HG02852 (cell line): ENCODE measurements at regions not wholly inside any gene's neighbourhood (a gene's known extent, or its start where the extent isn't known, plus 50 kb on each side); places are given as distances from the start of the nearest gene placed in this dataset.
"Not testable (repeated sequence)": the region's sequence is repeated elsewhere in the genome, so short reads cannot be mapped to it uniquely, and the experiment has no call there.

Experiments
- ATAC-seq: cut with Tn5 transposase; IDR thresholded peaks from one replicate; pipeline ENCODE4 v1.9.1; 2021; ENCODE audit warnings: mild to moderate bottlenecking, moderate library complexity; ENCODE audit not compliant: unreplicated experiment

- no peak for ATAC-seq
Measured at GRCh38 chr16:61024180-61024900, 1011.9 kb downstream of the CDH8 start.

DNA sequence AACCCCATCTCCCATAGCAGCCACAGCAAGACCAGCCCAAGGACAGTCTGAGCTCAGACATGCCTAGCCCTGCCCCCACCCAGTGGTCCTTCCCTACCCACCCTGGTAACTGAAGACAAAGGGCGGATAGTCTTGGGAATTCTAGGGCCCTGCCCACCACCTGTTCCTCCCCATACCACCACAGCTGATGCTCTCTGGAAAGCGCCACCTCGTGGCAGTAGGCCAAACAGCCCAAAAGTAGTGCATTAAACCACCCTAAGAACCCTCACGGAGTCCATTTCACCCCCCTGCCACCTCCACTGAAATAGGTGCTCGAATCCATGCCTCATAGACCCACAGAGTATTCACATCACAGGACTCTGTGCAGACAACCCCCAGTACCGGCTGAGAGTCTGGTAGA is 1021.4 kb downstream of the CDH8 start:
- ATAC-seq: no peak

DNA sequence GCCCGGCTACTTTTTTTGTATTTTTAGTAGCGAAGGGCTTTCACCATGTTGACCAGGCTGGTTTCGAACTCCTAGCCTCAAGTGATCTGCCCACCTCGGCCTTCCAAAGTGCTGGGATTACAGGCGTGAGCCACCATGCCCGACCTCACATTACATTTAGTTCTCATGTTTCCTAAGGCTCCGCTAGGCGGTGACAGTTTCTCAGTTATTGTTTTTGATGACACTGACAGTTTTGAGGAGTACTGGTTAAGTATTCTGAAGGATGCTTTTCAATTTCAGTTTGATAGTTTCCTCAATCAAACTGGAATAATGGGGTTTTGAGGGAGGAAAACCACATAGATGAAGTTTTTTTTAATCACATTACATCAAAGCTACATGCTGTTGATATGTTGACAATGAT is 1028.5 kb downstream of the CDH8 start:
- ATAC-seq: no peak

DNA sequence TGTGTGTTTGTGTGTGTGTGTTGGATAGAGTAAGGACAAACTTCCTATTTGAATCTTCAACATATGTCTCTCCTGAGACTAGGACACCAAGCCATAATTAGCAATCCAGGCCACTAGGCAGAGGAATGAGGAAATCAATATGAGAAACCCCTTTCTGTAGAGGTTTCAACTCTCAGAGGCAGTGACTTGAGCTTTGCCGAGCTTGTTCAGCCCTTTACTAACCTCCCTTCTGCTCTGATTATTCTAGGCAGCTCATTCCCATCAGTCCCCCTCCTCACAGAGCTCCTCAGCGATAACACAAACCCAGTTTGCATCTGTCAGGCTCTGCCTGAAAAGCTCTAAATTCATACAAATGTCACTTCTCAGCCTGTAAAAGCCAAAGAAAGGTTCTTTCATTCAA is 1030.3 kb downstream of the CDH8 start:
- ATAC-seq: no peak

DNA sequence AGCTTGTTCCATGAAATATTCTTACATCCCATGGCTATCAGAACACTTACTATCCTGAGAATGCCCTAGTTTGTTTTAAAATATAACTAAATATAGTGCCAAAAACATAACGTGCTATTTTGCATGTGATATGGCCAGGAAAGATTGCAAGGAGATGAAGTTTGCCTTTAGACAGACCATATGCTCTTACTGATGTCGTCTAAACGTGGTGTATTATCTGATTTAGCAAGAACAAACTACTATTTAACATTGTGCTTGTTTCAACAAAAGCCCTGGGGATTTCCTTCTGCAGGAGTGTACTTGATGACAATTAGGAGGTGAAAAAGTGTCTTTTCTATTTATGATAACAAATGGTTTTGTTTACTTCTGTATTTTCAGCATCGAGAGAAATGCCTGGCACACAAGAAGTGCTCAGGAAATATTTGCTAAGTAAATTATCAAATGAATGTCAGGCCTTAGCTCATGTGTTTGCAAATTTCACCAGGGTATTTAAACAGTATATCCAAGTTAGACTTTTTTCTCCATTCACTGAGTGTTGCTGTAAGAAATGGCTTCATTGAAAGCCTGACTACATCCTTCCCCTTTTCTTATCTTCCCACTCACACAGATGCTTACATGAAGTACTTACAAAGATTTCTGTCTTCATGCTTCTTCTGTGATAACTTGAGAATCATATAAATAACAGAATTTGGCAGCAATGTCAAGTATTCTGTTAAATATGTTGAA is 1033.6 kb downstream of the CDH8 start:
- ATAC-seq: no peak

GRCh38 chr16:60991886-60992285 is 1044.4 kb downstream of the CDH8 start:
- ATAC-seq: no peak

DNA sequence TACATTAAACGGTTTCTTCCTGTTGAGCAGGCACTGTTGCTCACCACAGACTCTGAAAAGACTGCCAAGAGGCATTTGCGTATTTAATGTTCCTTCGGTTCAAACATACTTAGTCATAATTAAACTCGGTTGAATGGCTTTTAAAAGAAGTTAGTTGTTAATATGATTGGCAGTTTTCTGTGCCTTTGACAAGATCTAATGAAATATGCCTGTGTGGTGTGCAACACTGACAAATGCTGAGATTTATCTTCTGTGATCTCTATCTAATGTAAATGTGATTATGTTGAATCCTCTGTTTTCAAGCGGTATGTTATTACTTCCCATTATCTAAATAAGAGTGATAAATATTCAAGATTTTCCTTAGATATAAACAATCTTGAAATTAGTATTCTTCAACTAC is 1046.6 kb downstream of the CDH8 start:
- no peak for ATAC-seq

- no peak for ATAC-seq
Measured at GRCh38 chr16:60979119-60979518, 1057.1 kb downstream of the CDH8 start.

GRCh38 chr16:60949800-60950199 is 1086.4 kb downstream of the CDH8 start:
- no peak for ATAC-seq

- ATAC-seq: no peak
Measured at GRCh38 chr16:60945225-60945624, 1091.0 kb downstream of the CDH8 start.

- ATAC-seq: not testable (repeated sequence)
Measured at GRCh38 chr16:60936189-60936588, 1100.0 kb downstream of the CDH8 start.

DNA sequence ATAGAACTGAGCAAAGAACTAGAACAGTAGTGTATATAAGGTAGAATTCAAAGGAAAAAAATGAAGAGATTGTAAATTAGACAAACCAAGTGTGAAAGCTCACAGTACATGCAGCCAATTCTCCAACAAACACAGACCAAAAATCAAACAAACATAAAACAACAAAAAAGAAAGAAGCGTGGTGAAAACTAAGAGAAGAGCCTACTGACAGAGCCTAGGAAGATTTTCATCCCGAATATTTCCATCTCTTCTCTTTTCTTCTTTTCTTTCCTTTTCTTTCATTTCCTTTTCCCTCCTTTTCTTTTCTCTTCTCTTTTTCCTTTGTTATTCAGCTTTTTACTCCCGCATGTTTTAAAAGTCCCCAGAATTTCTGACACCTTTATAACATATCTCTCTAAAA is 1103.6 kb downstream of the CDH8 start:
- ATAC-seq: no peak

DNA sequence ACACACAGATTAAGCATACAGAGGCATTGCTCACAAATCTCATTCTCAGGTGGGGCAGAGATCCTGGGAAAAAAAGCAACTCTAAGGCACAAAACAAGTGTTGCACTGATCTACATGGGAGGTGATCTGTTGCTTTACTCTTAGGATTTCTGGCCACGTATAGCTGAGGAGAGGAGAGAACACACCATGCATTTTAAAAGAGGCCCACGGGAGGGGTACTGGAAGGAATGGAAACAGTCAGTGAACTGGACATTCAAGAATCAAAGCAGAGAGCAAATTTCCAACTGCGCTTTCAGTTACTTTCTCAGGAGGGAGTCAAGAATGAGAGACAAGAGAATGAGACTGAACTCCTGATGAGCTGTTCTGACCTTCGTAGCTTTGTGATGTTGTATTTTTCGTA is 1105.9 kb downstream of the CDH8 start:
- ATAC-seq: no peak

- no peak for ATAC-seq
Measured at GRCh38 chr16:60922920-60923319, 1113.3 kb downstream of the CDH8 start.

- ATAC-seq: no peak
Measured at GRCh38 chr16:60914334-60914733, 1121.9 kb downstream of the CDH8 start.

GRCh38 chr16:60907645-60908044 is 1128.6 kb downstream of the CDH8 start:
- no peak for ATAC-seq

DNA sequence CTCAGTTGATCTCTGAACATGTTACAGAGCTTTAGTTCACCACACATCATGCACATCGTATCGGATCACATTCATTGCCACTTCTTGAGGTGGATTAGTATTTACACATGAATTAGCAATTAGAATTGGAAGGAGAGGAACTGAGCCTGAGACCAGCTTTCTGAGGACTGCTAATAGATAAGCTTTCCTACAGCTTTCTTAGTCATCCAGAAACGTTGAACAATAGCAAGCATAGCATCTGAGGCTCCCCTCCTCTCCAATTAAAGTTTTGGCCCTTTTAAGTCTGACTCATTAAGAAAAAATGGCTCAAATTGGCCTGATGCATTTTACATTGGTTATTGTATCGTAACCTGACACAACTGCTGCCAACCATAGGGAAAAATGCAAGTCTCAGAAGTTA is 1130.4 kb downstream of the CDH8 start:
- no peak for ATAC-seq

DNA sequence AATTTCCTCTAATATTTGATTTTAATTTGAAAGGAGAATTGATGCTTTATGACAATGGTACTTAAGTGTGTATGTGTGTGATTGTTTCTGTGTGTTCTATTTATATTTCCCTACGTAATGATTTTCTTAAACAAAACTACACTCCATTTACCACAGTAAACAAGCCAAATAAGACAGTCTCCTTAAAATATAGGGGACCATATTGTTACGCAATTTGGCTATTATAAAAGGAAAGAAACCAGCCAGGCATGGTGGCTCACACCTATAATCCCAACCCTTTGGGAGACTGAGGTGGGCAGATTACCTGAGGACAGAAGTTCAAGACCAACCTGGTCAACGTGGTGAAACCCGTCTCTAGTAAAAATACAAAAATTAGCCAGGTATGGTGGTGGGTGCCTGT is 1134.1 kb downstream of the CDH8 start:
- no peak for ATAC-seq

GRCh38 chr16:60882816-60883215 is 1153.4 kb downstream of the CDH8 start:
- ATAC-seq: no peak

DNA sequence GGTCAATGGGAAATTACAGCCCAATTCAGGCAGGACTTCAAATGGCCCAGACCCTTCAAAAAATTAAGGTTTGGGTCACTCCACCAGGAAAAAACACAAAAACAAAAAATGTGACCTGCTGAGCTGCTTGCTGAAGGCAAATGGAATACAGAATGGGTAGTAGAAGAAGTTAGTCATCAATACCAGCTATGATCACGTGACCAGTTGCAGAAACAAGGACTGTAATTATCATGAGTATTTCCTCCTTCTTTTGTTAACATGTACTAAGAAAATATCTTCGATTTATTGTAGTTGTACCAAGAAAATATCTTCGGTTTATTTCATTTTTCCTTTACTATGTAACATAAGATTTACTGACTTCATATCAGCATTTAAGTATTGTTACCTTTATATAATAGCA is 1183.6 kb downstream of the CDH8 start:
- ATAC-seq: no peak

- no peak for ATAC-seq
Measured at GRCh38 chr16:60821661-60822060, 1214.6 kb downstream of the CDH8 start.

GRCh38 chr16:60820361-60820760 is 1215.9 kb downstream of the CDH8 start:
- ATAC-seq: no peak

GRCh38 chr16:60818465-60818864 is 1217.8 kb downstream of the CDH8 start:
- ATAC-seq: no peak
